Stimulated activated CD4-positive, alpha-beta T cell treated with anti-CD3 and anti-CD28 coated beads, Interleukin-4, amount 100 ng/mL, for 4 hours (primary cell): ENCODE measurements at regions not wholly inside any gene's neighbourhood (a gene's known extent, or its start where the extent isn't known, plus 50 kb on each side); places are given as distances from the start of the nearest gene placed in this dataset.

Source experiments
- DNase-seq, 2 experiments: peaks; one replicate each; pipeline ENCODE4 v3.0.0-alpha.2; 2020

GRCh38 chr16:86965840-86966550, 351.2 kb downstream of the C16orf95 start:
- DNase-seq = no peak

GRCh38 chr16:86966777-86967176, 350.4 kb downstream of the C16orf95 start:
- DNase-seq = no peak

GRCh38 chr16:86968866-86969265, 348.3 kb downstream of the C16orf95 start:
- no peak for DNase-seq

GRCh38 chr16:86969716-86970115, 347.5 kb downstream of the C16orf95 start:
- no peak for DNase-seq

GRCh38 chr16:86970279-86970678, 346.9 kb downstream of the C16orf95 start:
- no peak for DNase-seq

GRCh38 chr16:86970726-86971125, 346.5 kb downstream of the C16orf95 start:
- DNase-seq = no peak

- no peak for DNase-seq
These were observed 345.9 kb downstream of the C16orf95 start for GRCh38 chr16:86971251-86971650.

GRCh38 chr16:86974120-86974519, 343.1 kb downstream of the C16orf95 start:
- DNase-seq = no peak

GRCh38 chr16:86975445-86975844, 341.7 kb downstream of the C16orf95 start:
- DNase-seq = no peak

GRCh38 chr16:86977076-86977676, 340.0 kb downstream of the C16orf95 start:
- DNase-seq = no peak

- DNase-seq = no peak
These were observed 338.7 kb downstream of the C16orf95 start for GRCh38 chr16:86978445-86979030.

- no peak for DNase-seq
These were observed 338.1 kb downstream of the C16orf95 start for GRCh38 chr16:86979061-86979460.

GRCh38 chr16:86979984-86980553, 337.1 kb downstream of the C16orf95 start:
- no peak for DNase-seq

- DNase-seq = no peak
These were observed 336.5 kb downstream of the C16orf95 start for GRCh38 chr16:86980644-86981043.

GRCh38 chr16:86982347-86982596, 334.9 kb downstream of the C16orf95 start:
- no peak for DNase-seq

- DNase-seq = no peak
These were observed 334.3 kb downstream of the C16orf95 start for GRCh38 chr16:86982912-86983311.

GRCh38 chr16:86983621-86984020, 333.6 kb downstream of the C16orf95 start:
- no peak for DNase-seq

- no peak for DNase-seq
These were observed 332.8 kb downstream of the C16orf95 start for GRCh38 chr16:86984343-86984742.

GRCh38 chr16:86984991-86985647, 332.1 kb downstream of the C16orf95 start:
- no peak for DNase-seq

- DNase-seq = no peak
These were observed 331.6 kb downstream of the C16orf95 start for GRCh38 chr16:86985648-86986015.

- no peak for DNase-seq
These were observed 331.1 kb downstream of the C16orf95 start for GRCh38 chr16:86986136-86986535.

- no peak for DNase-seq
These were observed 330.2 kb downstream of the C16orf95 start for GRCh38 chr16:86986809-86987487.
